GM19099 (cell line): ENCODE measurements at regions not wholly inside any gene's neighbourhood (a gene's known extent, or its start where the extent isn't known, plus 50 kb on each side); places are given as distances from the start of the nearest gene placed in this dataset.

Experiments used
- POLR2A ChIP-seq: IDR thresholded peaks from 3 replicates; pipeline ENCODE4 v1.6.1; 2011; ENCODE audit warnings: low read depth; ENCODE audit not compliant: insufficient read length; ENCODE audit errors: extremely low read depth

DNA sequence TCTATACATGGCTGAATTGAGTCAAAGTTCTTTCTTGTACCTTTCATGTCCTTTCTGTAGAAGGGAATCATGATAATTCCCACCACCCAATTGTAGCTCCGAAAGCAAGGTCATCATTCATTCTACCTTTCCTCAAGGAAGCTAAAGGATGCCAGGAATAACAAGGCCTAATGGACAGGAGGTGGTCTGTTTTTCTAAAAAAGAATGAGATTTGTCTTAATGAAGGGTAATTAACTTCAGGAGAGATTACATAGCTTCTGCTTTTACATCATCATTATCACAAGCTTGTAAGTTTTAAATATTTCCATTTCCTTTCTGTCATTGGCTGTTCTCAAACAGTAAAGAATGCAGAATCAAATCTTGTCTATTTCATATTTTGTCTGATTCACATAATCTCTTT is 249.5 kb upstream of the SORCS1 start:
- TF ChIP-seq POLR2A, result no peak

DNA sequence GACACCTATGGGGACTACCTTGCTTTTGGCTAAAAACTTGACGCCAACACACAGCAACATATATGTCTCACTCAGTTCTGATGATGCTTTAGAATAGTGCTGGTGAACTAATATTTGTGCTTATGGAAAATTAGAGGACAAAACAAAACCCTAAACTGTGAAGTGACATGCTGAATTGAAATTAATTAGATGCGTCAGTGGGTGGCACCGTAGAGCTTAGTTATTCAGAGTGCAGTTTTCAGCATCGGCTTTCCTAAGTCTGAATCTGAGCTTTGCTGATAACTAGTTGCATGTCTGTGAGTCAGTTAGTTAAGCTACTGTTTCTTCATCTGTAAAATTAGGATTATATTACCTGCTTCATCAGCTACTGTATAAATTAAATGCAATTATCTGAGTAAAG is 245.0 kb upstream of the SORCS1 start:
- TF ChIP-seq POLR2A, result no peak

DNA sequence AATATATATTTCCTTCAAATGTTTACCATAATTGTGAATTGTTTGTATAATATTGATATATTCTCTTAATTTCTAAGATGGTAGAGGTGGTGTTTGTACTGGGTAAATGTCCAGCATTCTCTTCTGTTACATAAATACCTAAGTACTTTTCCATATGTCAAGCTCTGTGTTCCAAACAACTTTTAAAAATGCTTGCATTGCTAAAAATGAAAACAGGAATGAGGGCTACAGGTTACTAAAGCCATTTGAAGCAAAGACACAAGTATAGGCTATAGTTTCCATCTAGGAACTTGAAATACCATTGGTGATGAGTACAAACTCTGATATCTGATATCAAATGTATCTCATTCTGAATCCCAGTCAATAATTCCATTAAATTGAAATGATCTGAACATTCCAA is 233.6 kb upstream of the SORCS1 start:
- TF ChIP-seq POLR2A, result no peak

DNA sequence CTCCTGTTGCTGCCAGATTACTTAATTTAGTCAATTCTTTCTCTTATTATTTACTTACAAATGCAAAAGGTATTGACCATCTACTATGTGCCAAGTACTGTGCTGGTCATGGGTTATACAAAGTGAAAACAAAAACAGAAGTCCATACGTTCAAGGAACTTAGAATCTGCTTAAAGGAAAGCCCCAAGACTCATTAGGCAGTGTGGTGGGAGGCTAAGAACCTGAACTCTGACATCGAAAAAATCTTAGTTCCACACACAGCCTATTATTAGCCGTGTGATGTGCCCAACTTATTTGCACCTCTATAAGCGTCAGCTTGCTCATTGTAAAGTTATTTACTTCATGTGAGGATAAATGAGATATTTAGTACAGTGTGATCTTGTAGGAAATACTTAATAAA is 227.4 kb upstream of the SORCS1 start:
- TF ChIP-seq POLR2A, result no peak

DNA sequence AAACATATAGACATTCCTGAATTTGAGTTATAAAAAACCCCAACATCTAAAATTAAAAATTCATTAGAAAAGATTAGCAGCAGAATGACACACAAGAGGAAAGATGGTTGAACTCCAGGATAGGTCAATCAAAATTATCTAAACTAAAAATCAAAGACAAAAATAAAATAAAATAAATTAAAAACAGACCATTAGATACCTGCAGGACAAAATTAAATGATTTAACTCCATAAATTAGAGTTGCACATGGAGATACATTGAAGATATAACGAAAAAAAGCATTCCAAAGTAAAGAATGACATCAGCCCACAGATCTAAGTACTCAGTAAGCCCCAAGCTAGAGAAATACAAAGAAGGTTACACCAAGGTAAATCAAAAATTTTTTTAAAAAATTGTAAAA is 226.1 kb upstream of the SORCS1 start:
- no peak for TF ChIP-seq POLR2A

DNA sequence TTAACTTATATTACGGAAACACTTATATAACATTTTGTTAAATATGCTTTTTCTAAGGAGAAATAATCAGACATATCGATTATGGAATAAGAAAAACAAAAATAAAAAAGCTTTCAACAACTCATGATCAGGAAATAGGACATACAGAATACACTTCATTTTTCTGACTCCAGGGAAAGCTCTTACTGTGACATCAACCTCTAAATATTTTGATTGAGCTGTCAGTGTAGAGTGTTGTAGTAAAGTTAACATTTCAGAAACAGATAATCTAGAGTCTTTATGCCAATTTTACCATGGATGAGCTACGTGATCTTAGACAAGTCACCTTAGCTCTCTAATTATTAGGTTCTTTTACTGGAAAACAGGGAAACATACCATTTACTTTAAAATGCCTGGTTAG is 218.9 kb upstream of the SORCS1 start:
- no peak for TF ChIP-seq POLR2A

DNA sequence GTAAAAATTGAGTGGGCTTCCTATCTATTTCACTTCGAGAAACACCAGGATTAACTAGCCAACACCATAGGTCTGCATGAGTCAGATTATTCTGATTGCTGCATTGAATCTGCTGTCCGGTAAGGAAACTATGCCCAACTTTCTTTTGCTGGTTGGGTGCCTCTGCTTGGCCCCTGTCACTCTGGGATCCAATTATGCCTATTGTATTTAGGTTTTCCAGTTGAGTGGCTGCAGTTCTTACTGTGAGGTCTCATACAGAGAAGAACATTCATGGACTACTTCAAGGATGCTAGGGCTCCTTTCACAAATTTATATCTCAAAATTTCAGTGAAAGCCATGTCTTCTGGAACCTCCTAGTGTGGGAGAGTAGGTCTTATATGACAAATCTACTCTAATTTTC is 215.1 kb upstream of the SORCS1 start:
- TF ChIP-seq POLR2A, result no peak

DNA sequence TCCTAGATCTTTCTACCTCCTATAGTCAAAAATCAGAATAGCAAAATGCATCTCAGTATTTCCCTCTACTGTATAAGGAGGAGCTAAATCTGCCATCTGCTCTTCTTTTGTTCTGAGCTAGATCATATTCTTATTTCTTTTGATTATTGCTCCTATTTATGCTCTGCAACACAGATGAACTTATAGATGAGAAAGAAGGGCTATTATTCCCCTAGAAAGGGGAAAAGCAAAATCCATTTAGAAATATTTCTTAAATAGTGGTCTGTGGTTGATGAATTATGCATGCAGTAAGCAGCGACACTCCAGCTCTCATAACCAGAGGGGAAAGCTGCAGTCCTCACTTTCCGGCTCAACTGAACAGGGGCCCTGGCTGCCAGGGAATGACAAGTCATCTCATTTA is 207.3 kb upstream of the SORCS1 start:
- TF ChIP-seq POLR2A, result no peak

DNA sequence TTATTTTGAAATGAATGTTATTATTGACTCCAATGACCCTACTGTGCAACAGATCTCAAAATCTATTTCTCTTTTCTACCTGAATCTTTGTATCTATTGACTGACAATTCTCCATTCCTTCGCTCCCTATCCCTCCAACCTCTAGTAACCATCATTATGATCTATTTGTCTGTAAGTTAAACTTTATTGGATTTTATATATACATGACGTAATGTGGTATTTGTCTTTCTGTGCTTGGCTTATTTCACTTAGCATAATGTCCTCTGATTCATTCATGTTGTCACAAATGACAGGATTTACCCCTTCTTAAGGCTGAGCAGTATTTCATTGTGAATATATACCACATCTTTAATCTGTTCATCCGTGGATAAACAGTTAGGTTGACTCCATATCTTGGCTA is 200.4 kb upstream of the SORCS1 start:
- TF ChIP-seq POLR2A, result no peak

DNA sequence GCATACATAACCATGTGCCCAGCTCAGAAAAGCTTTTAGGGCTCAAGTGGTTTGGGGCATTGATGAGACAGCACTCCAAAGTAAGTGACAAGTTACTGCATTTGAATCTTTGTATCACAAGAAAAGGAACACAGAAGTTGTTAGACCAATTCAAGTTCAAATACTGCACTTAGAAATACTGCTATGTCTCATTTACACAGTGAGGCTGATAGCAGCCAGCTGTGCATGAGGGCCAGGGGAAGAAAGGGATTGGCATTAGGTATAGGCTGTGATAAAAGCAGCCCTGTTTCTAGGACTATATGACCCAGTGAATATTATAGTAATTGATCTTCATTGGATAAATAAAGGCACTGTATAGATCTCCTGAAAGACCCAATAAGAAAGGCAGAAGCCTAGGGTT is 197.8 kb upstream of the SORCS1 start:
- TF ChIP-seq POLR2A, result no peak

DNA sequence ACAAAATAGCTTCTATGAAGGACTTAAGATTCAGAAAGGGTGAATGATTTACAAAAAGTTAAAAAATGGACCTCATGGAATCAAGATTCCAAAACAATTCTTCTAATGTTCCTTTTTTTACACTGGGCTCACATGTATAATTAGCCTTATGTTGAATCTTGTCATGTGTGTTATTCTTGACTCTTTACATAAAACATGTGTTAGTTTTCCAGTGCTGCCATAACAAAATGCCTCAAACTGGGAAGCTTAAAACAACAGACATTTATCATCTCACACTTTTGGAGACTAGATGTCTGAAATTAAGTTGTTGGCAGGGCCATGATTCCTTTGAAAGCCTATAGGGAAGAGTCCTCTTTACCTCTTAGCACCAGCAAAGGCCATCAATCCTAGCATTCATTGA is 192.5 kb upstream of the SORCS1 start:
- TF ChIP-seq POLR2A, result no peak

DNA sequence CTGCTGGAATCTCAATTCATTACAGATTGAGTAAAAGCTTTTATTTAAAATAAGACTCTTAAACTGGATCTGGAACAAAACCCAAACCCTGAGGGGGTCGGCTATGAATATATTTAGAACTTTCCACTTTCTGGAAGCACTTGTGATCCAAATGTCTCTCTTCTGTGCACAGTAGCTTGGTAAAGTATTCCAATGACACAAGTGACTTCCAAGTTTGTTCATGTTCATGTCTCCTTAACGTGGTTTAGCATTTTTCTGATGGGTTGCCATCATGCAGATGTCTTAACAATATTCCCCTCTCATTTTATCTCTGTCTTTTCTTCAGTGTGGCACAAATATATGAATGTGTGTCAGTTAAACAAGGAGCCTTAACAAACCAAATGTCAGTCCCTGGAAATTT is 191.9 kb upstream of the SORCS1 start:
- TF ChIP-seq POLR2A, result no peak

DNA sequence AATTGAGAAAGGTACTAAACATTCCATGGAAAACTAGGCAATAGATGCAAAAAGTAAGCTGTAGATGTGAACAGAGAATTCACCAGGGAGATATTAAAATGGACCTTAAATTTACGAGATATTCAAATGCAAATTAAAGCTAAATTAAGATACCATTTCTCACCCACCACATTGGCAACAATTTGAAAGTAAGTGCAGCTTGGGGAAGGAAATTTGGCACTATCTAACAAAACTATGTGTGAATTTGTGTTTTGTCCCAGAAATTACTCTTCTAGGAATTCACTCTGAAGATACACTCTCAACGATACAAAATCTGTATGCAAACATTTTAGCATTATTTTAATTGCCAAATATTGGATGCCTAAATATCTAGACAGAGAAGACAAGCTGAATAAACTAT is 178.2 kb upstream of the SORCS1 start:
- no peak for TF ChIP-seq POLR2A

DNA sequence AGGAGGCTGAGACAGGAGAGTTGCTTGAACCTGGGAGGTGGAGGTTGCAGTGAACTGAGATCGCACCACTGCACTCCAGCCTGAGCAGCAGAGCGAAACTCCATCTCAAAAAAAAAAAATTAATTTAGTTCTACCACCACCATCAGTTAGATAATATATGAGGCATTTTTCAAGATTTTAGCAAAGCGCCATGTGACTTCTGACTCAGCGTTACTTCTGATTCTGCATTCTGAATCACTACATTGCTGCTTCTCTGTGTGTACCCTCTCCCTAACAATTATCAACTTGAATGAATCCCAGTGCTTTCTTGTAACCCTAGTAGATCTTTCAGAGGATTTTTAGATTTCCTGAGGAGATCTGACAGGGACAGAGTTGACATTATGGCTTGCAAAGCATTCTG is 176.8 kb upstream of the SORCS1 start:
- TF ChIP-seq POLR2A, result no peak

DNA sequence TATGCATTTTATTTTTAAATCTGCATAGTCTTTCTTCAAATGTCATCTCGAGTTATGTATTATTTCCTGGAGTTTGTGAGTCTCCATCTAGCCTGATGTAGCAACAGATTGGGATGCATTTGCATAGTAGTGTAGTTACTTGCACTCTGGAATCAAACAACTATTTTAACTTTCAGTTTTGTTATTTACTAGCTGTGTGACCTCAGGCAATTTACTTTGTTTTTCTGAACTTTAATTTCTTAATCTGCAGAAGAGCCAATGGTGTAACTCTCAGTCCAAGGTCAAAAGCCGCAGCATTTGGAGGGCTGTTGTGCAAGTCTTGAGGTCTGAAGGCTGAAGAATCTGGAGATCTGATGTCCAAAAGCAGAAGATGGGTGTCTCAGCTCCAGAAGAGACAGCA is 175.8 kb upstream of the SORCS1 start:
- no peak for TF ChIP-seq POLR2A

DNA sequence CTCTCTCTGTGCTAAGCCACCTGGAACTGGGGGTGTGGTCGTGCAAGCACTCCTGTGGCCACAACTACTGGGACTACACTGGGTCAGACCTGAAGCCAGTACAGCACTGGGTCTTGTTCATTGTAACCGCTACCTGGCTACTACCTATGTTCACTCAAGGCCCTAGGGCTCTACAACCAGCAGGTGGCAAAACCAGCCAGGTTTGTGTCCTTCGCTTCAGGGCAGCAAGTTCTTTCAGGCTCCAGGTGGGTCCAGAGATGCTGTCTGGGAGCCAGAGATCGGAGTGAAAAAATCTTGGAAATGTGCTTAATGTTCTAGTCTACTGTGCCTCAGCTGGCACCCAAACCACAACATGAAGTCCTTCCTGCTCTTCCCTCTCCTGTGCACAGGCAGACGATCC is 171.6 kb upstream of the SORCS1 start:
- no peak for TF ChIP-seq POLR2A

DNA sequence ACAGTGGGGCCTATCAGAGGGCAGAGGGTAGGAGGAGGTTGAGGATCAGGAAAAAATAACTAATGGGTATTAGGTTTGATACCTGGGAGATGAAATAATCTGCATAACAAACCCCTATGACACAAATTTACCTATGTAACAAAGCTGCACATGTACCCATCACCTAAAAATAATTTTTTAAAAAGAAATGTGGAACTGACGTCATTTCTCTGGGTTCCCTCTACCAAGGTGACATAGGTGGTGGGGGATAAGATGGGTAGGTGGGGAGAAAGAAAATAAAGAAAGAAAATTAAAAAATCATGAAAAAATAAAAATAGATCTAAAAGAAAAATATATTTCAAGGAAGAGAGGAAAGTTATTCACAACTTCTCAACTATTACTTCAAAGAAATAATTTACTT is 153.1 kb upstream of the SORCS1 start:
- no peak for TF ChIP-seq POLR2A

DNA sequence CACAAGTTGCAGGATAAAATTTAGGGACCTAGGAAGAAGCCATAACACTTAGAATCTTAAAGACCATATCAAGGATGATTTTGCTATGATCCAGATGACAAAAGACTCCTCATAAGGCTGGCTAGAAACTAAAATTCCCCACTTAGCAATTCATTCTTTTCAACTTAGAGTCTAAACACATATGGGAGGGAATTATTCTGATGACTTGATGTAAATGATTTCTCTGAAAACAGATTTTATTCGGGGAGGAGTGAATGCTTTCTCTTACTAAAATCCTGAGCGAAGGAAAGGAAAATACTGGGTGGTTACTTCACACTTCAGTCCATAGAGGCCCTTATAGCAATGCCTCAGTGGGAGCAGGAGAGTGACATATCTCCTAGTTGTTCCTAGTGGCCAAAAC is 138.7 kb upstream of the SORCS1 start:
- no peak for TF ChIP-seq POLR2A
